ENCODE measurements at regions not wholly inside any gene's neighbourhood (a gene's known extent, or its start where the extent isn't known, plus 50 kb on each side); places are given as distances from the start of the nearest gene placed in this dataset.

- DNase-seq = no peak
Observed at GRCh38 chr1:87834941-87835340, 506.3 kb downstream of the LMO4 start.

DNA sequence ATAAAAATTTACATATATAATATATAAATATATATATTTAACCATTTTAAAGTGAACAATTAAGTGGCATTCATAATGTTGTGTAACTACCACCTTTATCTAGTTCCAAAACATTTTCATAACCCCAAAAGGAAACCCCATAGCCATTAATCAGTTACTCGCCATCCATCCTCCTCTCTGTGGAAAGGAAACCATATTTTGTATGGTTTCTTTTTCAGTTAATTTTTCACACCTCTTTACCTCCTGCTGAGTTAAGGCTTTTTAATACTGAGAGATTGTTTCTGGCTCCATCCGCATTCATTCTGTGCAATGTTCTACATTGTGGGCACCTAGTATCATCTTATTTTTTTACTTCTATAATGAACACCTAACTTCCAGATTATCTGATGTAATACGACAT lies 512.1 kb downstream of the LMO4 start:
- DNase-seq = no peak

GRCh38 chr1:87841332-87841731 lies 512.7 kb downstream of the LMO4 start:
- DNase-seq = no peak

- no peak for DNase-seq
Observed at GRCh38 chr1:87842156-87842555, 513.5 kb downstream of the LMO4 start.

GRCh38 chr1:87844251-87844650 lies 515.6 kb downstream of the LMO4 start:
- no peak for DNase-seq

- DNase-seq = no peak
Observed at GRCh38 chr1:87851490-87851889, 522.8 kb downstream of the LMO4 start.

DNA sequence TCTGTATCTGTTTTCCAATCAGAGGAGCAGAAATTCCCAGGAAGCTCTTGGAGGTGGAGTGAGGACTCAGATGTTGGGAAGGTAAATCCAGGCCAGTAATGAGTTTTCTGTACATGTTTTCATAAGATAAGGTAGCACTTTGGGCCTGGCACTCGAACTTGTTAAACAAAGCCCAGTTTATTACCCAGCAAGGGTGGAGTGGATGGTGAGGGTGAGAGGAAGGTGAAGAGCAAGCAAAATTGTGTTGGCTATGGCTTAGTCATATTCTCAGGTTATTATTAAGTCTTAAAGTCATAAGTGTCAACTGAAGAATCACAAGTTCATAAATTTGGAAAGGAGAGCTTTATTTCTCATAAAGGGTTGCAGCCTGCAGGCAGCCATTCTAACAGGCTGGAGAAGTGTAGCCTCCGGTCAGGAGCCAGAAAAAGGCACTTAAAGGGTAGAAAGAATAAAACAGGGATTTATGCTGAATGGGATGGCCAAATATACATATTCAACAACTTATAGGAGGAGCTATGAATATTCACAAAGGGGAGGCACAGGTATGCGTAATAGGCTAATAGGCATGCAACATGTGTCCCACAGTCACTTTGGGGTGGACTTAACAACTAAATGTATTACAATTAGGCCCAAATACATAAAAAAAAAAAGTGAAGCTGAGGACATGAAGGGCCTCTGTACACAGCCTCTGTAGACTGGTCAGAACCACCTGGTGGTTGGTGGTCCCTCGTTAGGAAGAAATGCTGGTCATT lies 523.9 kb downstream of the LMO4 start:
- DNase-seq = no peak

GRCh38 chr1:87853576-87854351 lies 525.1 kb downstream of the LMO4 start:
- DNase-seq = no peak

DNA sequence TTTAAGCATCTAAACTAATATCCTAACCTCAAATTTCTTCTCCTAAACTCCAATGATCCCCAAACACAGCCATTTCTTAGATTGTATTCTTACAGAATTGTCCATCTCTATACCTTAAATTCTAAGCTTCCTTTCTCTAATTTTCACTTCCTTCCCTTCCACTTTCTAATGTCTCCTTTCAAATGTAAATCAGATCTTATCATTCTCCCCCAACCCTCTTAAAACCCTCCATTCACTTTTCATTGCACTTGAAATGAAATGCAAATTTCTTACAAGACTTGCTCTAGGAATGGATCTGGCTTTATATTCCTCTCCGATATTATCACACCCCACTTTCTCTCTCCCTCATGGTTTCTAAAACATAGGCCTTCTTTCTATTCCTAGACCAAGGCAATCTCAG lies 534.6 kb downstream of the LMO4 start:
- no peak for DNase-seq

DNA sequence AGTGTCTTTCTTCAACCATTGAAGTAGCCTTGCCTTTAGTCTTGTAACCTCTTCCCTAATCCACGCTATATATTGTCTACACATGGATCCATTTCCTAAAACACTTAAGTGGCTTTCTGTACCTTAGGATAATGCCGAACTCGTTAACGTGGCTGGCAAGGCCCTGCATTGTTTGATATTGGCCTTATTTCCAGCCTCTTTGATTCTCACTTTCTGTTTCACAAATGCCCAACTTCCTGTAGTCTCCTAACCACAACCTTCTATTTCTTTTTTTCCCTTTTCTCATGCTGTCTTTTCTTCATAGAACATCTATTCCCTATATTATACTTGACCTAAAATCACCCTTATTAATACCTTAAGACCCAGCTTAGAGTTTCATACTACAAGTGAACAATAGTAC lies 536.0 kb downstream of the LMO4 start:
- DNase-seq = no peak

- no peak for DNase-seq
Observed at GRCh38 chr1:87866416-87866815, 537.7 kb downstream of the LMO4 start.

GRCh38 chr1:87867626-87868025 lies 538.9 kb downstream of the LMO4 start:
- no peak for DNase-seq

DNA sequence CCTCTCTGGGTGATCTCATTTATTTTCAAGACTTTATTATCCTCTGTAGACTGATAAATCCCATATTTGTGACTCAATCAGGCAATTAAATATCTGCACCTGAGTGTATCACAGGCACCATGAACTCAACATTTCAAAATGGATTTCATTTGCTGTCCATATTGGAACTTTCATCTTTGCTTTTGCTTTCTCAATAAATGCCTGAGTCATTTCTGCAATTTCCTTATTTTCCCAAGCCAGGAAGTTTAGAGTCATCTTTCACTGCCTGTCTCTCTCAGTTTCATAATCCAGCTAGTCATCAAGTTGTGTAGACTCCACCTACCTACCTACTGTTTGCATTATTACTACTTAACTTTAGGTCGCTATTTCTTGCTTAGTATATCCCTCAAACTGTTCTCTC lies 540.9 kb downstream of the LMO4 start:
- DNase-seq = no peak

GRCh38 chr1:87872189-87872588 lies 543.5 kb downstream of the LMO4 start:
- DNase-seq = no peak

GRCh38 chr1:87872692-87873091 lies 544.0 kb downstream of the LMO4 start:
- DNase-seq = no peak

DNA sequence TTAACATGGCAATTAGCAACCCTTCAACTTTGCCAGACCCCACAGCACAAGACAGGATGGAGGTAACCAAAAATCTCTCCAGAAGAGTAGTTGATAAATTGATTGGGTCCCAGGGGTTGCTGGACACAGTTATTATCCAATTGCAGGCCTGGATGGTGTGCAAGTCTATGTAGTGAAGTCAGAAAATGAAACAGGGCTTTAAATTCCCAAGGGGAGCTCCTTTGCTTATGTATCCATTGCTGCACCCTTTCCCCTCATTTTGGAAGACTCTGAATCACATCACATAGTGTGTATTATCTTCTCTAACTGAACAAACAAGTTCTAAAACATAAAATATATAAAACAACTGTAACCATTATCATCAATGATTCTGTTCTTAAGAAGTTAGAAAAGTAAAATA lies 550.2 kb downstream of the LMO4 start:
- DNase-seq = no peak

DNA sequence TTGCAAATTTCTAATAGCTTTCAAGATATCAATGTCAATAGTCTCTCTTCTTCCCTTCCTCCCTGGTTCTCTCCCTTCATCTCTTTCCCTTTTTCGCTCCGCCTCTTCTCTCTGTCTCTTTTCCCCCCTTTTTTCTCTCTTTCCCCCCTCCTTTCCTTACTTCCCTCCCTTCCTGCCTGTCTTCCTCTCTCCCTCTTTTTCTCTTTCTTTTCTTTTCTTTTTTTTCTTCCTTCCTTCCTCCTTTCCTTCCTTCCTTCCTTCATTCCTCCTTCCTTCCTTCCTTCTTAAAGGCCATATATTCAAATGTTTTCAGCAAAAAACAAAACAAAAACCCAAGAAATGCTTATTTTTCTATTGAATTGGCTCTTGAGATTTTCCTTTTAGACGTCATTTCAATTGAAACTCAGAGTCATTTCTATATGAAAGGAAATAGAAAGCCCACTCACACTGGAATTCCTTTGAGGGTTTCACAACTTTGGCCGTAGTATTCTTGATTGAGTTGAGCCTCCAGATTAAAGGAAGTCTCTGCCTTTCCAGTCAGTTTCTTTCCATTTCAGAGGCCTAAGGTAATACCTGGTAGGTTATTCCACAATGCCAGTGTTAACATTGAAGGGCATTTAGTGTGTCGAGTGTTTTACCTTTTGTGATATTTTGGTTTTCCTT lies 551.5 kb downstream of the LMO4 start:
- DNase-seq = no peak

DNA sequence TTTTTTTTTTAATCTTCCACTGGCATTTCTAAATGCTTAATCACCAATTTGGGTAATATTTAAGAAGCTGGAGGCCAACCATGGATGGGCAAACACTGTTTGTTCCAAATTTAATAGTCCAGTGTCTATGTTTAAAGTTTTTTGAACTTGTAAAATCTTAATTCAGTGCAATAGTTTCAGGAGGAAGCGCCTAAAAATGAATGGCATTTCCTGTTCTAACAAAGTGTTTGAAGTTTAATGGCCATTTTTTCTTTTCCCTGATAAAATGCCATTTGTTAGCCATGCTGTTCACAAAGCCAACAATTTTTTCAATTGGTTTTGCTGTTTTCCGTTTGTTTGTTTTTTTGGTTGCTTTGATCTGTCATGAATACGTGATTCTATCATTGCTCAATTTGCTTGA lies 552.1 kb downstream of the LMO4 start:
- DNase-seq = no peak

DNA sequence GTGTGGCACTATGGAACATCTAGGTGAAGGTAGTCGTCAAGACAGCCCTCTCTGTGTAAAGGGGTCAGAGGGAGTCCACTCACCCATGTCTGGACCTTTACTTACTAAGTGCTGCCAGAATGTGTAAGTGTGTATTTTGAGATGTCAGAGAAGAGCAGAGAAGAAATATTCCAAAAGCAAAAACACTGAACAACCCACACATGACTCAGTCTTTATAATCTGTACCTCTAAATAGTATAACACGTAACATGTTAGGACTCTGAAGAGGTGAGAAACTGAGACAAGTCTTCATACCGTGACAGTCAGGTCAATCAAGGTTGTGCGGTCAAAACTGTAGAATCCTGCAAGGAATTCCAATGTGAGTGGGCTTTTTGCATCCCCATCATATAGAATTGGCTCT lies 555.2 kb downstream of the LMO4 start:
- DNase-seq = no peak

GRCh38 chr1:87884581-87884980 lies 555.9 kb downstream of the LMO4 start:
- DNase-seq = no peak

GRCh38 chr1:87885278-87886025 lies 556.8 kb downstream of the LMO4 start:
- no peak for DNase-seq

- no peak for DNase-seq
Observed at GRCh38 chr1:87887100-87887499, 558.4 kb downstream of the LMO4 start.

- DNase-seq = no peak
Observed at GRCh38 chr1:87888446-87888845, 559.8 kb downstream of the LMO4 start.

Measured in COR-L47 (cell line).